DOHH2 (cell line): ENCODE measurements at regions not wholly inside any gene's neighbourhood (a gene's known extent, or its start where the extent isn't known, plus 50 kb on each side); places are given as distances from the start of the nearest gene placed in this dataset.

Source experiments
- CTCF ChIP-seq: fragments of 200-600 bp; sonication (generic); IDR thresholded peaks from one replicate; pipeline ENCODE4 v1.5.1; 2014; ENCODE audit warnings: antibody characterized with exemption, mild to moderate bottlenecking, low read depth, low read length; ENCODE audit not compliant: poor library complexity, severe bottlenecking
- EZH2phosphoT487 ChIP-seq: fragments of 200-600 bp; sonication (generic); IDR thresholded peaks from 2 replicates; pipeline ENCODE4 v1.6.1; 2017; ENCODE audit warnings: borderline replicate concordance, mild to moderate bottlenecking, antibody characterized with exemption, low read length, moderate library complexity, mixed read lengths

DNA sequence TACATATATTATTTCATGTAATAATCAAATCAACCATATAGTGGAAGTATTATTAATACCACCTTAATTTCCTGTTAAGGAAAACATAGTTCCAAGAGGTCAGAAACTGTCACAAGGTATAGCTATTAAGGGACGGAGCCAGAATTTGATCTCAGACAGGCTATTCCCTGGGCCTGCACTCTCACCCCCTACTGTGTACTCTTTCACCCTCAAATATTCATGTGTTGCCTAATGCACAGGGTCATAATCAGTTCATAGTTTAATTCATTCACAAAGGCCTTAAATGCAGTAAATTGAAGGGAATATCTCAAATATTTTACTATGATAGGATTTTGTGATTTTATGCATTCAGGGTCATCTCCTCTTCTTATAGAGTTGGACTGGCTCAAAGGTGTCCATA is 67.2 kb upstream of the IFNGR1 start:
- TF ChIP-seq CTCF: no peak
- TF ChIP-seq EZH2phosphoT487: no peak
